ENCODE measurements at regions not wholly inside any gene's neighbourhood (a gene's known extent, or its start where the extent isn't known, plus 50 kb on each side); places are given as distances from the start of the nearest gene placed in this dataset.

DNA sequence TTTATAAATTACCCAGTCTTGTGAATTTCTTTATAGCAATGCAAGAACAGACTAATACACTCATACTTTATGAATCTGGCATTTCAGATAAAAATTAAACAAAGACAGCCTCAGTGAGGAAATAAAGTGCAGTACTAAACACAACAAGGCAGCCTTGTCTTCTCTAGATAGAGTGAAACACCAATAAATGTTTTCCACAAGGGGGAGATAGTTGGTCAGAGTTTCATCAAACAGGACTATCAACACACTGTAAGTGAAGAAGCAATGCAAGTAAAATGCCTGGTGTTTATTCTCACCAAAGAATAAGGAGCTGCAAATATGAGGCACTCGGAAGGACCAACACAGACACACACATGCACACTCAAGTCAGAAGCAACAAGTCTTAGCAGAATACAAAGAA, 62.8 kb downstream of the FAM9B start:
- Mint-ChIP-seq H3K27ac (no peak overlapping the region), H3K36me3 (ENCODE audit: low read depth) (no peaks in the 10 kb centered on the region), H3K27me3 (no peaks in the 10 kb centered on the region), H3K9me3 (no peaks in the 10 kb centered on the region), H3K4me1 (peaks cover 3% of the 10 kb centered on the region), H3K4me3 (no peak overlapping the region)
- DNase-seq = no peak
- POLR2A ChIA-PET = interaction anchor here (0.8 kb wide), 1 partner anchor 370 kb away, joined by 3 read pairs; no protein-coding TSS in a partner anchor
- CTCF ChIA-PET = interaction anchor here (0.5 kb wide), 1 partner anchor 575 kb away, joined by 3 read pairs; no protein-coding TSS in a partner anchor

- Mint-ChIP-seq H3K27ac (no peak overlapping the region), H3K36me3 (ENCODE audit: low read depth) (no peaks in the 10 kb centered on the region), H3K4me1 (peaks cover 3% of the 10 kb centered on the region), H3K27me3 (no peaks in the 10 kb centered on the region), H3K4me3 (no peak overlapping the region), H3K9me3 (no peaks in the 10 kb centered on the region)
- POLR2A ChIA-PET = no interaction called here
- no peak for DNase-seq
- CTCF ChIA-PET = no interaction called here
Measured at GRCh38 chrX:8969378-8969777, 64.5 kb downstream of the FAM9B start.

DNA sequence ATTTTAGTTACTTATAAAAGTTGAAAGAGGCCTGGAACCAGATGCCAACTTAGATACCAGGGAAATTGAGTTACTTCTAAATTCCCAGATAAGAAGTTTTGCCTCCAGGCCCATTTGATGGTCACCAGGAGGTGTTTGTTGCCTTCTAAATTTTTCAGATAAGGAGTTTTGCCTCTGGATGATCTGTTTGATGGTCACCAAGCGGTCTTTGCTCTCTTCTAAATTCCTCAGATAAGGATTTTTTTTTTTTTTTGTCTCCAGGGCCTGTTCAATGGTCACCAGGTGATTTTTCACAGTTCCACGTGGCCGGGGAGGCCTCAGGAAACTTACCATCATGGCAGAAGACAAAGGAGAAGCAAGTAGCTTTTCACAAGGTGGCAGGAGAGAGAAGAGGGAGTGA, 66.5 kb downstream of the FAM9B start:
- CTCF ChIA-PET = no interaction called here
- peaks cover 3% of the 10 kb centered on the region for H3K4me1 Mint-ChIP-seq

DNA sequence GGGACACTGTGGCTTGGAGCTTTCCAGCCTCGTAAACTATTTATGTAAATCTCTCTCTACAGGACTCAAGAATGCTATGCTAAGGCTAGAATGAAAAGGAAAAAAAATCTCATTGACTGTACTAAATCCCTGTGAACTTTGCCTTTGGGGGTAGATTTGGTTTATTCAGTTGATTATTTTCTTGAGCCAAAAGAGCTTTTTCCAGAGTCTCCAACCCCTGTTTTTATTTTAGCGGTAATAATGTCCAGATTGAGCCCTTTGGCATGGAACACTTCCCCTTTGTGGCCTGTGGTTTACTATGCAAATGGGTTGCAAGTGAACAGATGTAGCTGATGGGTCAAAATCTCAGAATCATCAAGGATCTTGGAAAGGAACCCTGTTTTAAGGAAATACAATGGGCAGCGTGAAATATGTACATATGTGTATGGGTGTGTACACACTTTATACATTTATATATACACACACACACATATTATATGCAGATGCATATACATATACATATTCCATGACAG, 72.9 kb downstream of the FAM9B start:
- H3K27me3 Mint-ChIP-seq = peaks cover 16% of the 10 kb centered on the region
- no peak overlapping the region for H3K27ac Mint-ChIP-seq
- CTCF ChIA-PET = no interaction called here
- DNase-seq = no peak
- POLR2A ChIA-PET = no interaction called here
- H3K4me3 Mint-ChIP-seq = no peak overlapping the region
- no peaks in the 10 kb centered on the region for H3K9me3 Mint-ChIP-seq
- H3K4me1 Mint-ChIP-seq = no peaks in the 10 kb centered on the region
- no peaks in the 10 kb centered on the region for H3K36me3 Mint-ChIP-seq (ENCODE audit: low read depth)

More for the DNA sequence above, 66.5 kb downstream of the FAM9B start:
- DNase-seq = no peak
- Mint-ChIP-seq H3K36me3 (ENCODE audit: low read depth) (no peaks in the 10 kb centered on the region), H3K9me3 (no peaks in the 10 kb centered on the region), H3K4me3 (no peak overlapping the region), H3K27ac (no peak overlapping the region), H3K27me3 (peaks cover 1% of the 10 kb centered on the region)
- POLR2A ChIA-PET = no interaction called here

GRCh38 chrX:8955511-8955910, 78.4 kb downstream of the FAM9B start:
- Mint-ChIP-seq H3K27ac (no peak overlapping the region), H3K9me3 (no peaks in the 10 kb centered on the region), H3K4me3 (no peak overlapping the region), H3K4me1 (no peaks in the 10 kb centered on the region), H3K36me3 (ENCODE audit: low read depth) (no peaks in the 10 kb centered on the region), H3K27me3 (peaks cover 17% of the 10 kb centered on the region)
- DNase-seq = no peak
- ChIA-PET CTCF (no interaction called here), POLR2A (no interaction called here)

- H3K4me1 Mint-ChIP-seq = no peaks in the 10 kb centered on the region
- no peaks in the 10 kb centered on the region for H3K9me3 Mint-ChIP-seq
- no peak overlapping the region for H3K4me3 Mint-ChIP-seq
- H3K36me3 Mint-ChIP-seq (ENCODE audit: low read depth) = no peaks in the 10 kb centered on the region
- DNase-seq = no peak
- ChIA-PET CTCF (no interaction called here), POLR2A (no interaction called here)
- peaks cover 3% of the 10 kb centered on the region for H3K27me3 Mint-ChIP-seq
- no peak overlapping the region for H3K27ac Mint-ChIP-seq
Measured at GRCh38 chrX:8946563-8946962, 87.4 kb downstream of the FAM9B start.

DNA sequence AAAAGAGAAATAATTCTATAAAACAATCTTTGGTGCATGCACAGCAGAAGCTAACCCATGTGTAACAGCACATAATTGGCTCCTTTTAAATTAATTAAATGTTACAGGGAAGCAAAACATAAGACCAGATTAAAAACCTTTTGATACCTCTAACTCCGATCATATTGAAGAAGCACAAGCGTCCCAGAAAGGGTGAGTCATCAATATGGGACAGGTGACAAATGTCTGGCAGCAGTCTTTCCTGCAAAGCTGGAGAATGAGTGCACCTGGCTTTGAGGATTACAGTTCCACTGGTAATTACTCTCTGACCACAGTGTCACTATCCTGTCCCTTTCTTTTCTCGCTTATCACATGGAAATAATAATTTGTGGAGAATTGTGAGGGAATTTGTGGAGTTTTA, 94.6 kb downstream of the FAM9B start:
- Mint-ChIP-seq H3K27ac (no peak overlapping the region), H3K4me3 (no peak overlapping the region), H3K4me1 (no peaks in the 10 kb centered on the region), H3K9me3 (peaks cover 5% of the 10 kb centered on the region), H3K36me3 (ENCODE audit: low read depth) (no peaks in the 10 kb centered on the region), H3K27me3 (peaks cover 10% of the 10 kb centered on the region)
- DNase-seq = no peak
- POLR2A ChIA-PET = no interaction called here
- CTCF ChIA-PET = no interaction called here

GRCh38 chrX:8927701-8928100, 106.2 kb downstream of the FAM9B start:
- Mint-ChIP-seq H3K36me3 (ENCODE audit: low read depth) (no peaks in the 10 kb centered on the region), H3K9me3 (no peaks in the 10 kb centered on the region), H3K4me3 (no peak overlapping the region), H3K4me1 (no peaks in the 10 kb centered on the region), H3K27me3 (peaks cover 5% of the 10 kb centered on the region), H3K27ac (no peak overlapping the region)
- ChIA-PET CTCF (no interaction called here), POLR2A (no interaction called here)
- no peak for DNase-seq

GRCh38 chrX:8927066-8927635, 106.8 kb downstream of the FAM9B start:
- H3K4me1 Mint-ChIP-seq = no peaks in the 10 kb centered on the region
- POLR2A ChIA-PET = no interaction called here
- CTCF ChIA-PET = no interaction called here
- peaks cover 5% of the 10 kb centered on the region for H3K27me3 Mint-ChIP-seq
- H3K4me3 Mint-ChIP-seq = no peak overlapping the region
- no peak overlapping the region for H3K27ac Mint-ChIP-seq
- no peaks in the 10 kb centered on the region for H3K9me3 Mint-ChIP-seq
- DNase-seq = no peak
- no peaks in the 10 kb centered on the region for H3K36me3 Mint-ChIP-seq (ENCODE audit: low read depth)

GRCh38 chrX:8921615-8922014, 112.3 kb downstream of the FAM9B start:
- Mint-ChIP-seq H3K4me3 (no peak overlapping the region), H3K27ac (no peak overlapping the region), H3K9me3 (no peaks in the 10 kb centered on the region), H3K36me3 (ENCODE audit: low read depth) (no peaks in the 10 kb centered on the region), H3K4me1 (no peaks in the 10 kb centered on the region), H3K27me3 (peaks cover 6% of the 10 kb centered on the region)
- no peak for DNase-seq
- ChIA-PET CTCF (no interaction called here), POLR2A (no interaction called here)

GRCh38 chrX:8919801-8920200, 114.1 kb downstream of the FAM9B start:
- no peak overlapping the region for H3K4me3 Mint-ChIP-seq

DNA sequence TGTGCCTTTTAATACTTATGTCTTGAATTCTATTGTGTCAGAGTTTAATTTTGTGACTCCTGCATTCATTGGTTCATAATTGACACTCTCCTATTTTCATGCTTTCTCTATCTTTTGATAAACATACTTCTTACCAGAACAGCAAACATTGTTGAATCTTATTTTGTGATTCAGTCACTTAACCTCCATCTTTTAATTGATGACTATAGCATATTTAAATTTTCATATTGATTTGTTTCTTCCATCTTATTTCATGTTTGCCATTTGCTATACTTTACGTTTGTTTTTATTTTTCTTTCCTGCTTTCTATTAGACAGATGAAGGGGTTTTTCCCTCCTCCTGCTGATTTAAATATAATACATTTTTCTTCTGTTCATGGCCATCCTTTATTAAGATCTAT, 115.5 kb upstream of the FAM9A start:
- H3K36me3 Mint-ChIP-seq (ENCODE audit: low read depth) = no peaks in the 10 kb centered on the region

More at GRCh38 chrX:8919801-8920200, 114.1 kb downstream of the FAM9B start:
- Mint-ChIP-seq H3K27me3 (peaks cover 6% of the 10 kb centered on the region), H3K4me1 (no peaks in the 10 kb centered on the region), H3K27ac (no peak overlapping the region), H3K36me3 (ENCODE audit: low read depth) (no peaks in the 10 kb centered on the region), H3K9me3 (no peaks in the 10 kb centered on the region)
- DNase-seq = no peak
- POLR2A ChIA-PET = no interaction called here
- CTCF ChIA-PET = no interaction called here

DNA sequence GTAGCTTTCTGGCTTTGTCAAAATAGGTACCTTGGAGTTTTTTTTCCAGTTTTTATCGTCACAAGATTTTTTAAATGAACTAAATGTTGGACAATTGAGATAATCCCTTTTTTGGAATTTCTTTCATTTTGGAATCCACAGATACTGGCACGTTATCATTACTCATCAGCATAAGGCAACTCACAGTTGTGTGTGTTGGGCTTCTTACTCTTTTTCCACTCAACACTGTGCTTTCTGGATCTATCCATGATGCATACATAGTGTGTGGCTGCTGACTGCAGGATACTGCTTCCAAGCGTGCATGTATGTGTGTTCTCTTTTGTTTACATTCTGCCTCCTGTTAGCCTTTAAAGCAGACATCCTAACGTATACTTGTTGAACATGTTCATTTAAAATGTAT, 113.5 kb upstream of the FAM9A start:
- DNase-seq = no peak
- Mint-ChIP-seq H3K4me3 (no peak overlapping the region), H3K36me3 (ENCODE audit: low read depth) (no peaks in the 10 kb centered on the region), H3K9me3 (no peaks in the 10 kb centered on the region), H3K27ac (no peak overlapping the region), H3K27me3 (peaks cover 2% of the 10 kb centered on the region), H3K4me1 (no peaks in the 10 kb centered on the region)
- ChIA-PET POLR2A (no interaction called here), CTCF (no interaction called here)

More for the DNA sequence above, 115.5 kb upstream of the FAM9A start:
- no peak for DNase-seq
- ChIA-PET POLR2A (no interaction called here), CTCF (no interaction called here)
- Mint-ChIP-seq H3K27ac (no peak overlapping the region), H3K4me3 (no peak overlapping the region), H3K27me3 (peaks cover 2% of the 10 kb centered on the region), H3K4me1 (no peaks in the 10 kb centered on the region), H3K9me3 (no peaks in the 10 kb centered on the region)

DNA sequence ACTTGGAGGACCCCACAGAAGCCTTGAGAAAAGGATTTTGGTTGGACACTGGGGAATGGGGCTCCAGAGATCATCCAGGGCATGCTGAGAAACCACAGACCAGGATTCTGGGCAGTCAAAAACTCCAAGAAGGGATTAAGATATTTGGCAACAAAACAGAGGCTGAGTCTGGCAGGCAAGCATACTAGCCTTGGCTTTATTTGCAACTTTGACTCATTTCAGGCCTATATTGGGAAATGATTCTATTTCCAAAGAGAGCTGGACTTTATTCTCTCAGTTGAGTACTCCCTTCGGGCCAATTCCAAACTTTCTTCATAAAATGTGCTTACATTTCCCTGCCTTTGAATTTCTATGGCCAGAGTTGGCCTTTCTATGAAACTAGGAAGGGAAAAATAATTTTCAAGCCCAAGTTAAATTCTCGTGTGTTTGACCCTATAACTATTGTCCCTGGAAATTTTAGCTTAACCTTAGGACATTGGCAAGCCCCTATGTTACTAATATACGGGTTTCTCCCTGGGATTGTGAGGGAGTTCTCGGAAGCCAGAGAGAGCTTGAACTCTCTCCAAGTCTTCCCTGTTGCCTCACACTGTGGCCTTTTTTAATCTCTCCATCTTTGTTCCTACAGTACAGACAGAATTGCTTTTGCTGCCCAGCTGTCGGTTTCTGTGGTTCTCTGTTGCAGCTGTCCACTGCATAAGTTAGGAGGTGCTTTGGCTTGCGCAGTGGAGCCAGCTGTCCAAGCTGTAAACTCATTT, 112.6 kb upstream of the FAM9A start:
- no peak overlapping the region for H3K27ac Mint-ChIP-seq
- POLR2A ChIA-PET = no interaction called here

More for the DNA sequence above, 112.6 kb upstream of the FAM9A start:
- Mint-ChIP-seq H3K4me3 (no peak overlapping the region), H3K36me3 (ENCODE audit: low read depth) (no peaks in the 10 kb centered on the region), H3K9me3 (no peaks in the 10 kb centered on the region), H3K27me3 (peaks cover 2% of the 10 kb centered on the region), H3K4me1 (no peaks in the 10 kb centered on the region)
- no peak for DNase-seq
- CTCF ChIA-PET = interaction anchor here (1.4 kb wide), 1 partner anchor 35 kb away, joined by 4 read pairs; no protein-coding TSS in a partner anchor
